ENCODE measurements at regions not wholly inside any gene's neighbourhood (a gene's known extent, or its start where the extent isn't known, plus 50 kb on each side); places are given as distances from the start of the nearest gene placed in this dataset.
"Not testable (repeated sequence)": the region's sequence is repeated elsewhere in the genome, so short reads cannot be mapped to it uniquely, and the experiment has no call there.

DNA sequence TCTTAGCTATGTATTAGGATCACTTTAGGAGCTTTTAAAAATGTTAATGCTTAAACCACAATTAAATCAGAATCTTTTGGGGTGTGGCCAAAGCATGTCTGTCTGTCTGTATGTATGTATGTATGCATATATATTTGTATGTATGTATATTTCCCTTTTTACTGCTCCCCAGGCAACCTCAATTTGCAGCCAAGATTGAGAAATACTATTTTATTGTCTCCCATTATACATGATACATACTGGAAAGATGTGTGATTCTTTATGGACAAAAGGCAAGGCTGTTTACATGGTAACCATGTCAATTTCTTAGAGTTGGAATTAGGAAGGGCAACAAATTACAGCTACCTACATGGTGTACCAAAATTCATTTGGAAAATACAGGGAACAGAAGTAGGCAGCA is 783.6 kb downstream of the ETS1 start:
- no peak for DNase-seq

- no peak for DNase-seq
Measured at GRCh38 chr11:127800989-127801688, 786.2 kb downstream of the ETS1 start.

GRCh38 chr11:127795326-127795725 is 792.0 kb downstream of the ETS1 start:
- DNase-seq = no peak

- DNase-seq = no peak
Measured at GRCh38 chr11:127791844-127792243, 791.3 kb upstream of the KIRREL3 start.

DNA sequence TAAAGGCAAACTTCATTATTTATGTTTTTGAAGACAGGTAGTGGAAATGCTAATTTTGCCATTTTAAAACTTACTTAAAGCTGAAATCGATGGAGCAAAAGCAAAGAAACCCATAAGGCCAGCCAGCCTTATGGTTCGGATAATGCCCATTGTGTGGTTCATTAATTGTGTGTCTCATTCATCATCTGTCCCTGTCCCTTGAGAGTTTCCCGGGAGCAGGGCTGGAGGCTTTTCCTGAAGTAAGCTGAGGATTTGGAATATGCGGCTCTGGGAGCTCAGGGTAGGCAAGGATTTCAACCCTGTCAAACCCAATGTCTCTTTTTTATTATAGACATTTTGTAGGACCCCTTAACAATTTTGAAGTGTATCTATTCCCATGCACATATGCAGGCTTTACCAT is 790.0 kb upstream of the KIRREL3 start:
- no peak for DNase-seq

DNA sequence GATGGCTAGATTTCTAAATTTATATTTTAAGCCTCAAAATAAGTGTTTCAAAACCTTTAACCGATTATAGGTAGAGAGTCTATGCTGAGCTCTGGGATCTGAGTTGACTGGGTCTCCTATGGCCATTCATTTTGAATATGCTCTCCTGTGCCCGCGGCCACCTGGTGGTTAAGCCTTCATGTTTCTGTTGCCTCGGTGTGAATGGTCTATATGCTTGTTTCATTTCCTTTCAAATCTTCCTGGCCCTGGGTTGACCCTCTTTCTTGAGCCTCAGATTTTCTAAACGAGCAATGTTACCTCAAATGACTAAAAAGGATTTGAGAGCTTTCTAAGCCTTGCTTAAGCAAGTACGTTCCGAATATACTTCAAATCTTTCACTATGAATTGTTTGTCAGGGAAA is 789.4 kb upstream of the KIRREL3 start:
- DNase-seq = peak; percentile 2

DNA sequence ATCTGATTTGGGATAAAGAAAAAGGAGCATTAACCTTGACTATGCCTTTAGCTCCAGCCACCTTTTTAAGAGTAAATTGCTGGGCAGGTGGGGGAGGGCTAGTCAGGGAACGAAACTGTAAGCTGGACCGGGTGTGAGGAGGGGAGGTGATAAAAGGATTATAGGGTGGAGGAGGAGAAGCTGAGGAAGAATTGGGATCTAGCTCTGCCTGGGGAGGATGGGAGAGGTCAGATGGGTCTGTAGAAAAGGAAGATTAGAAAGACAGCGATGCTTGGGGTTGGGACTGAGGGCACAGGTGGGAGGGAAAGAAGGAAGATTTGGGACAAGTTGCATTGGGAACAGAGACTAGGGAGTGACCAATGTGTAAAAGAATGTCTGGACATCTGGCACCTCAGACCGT is 772.4 kb upstream of the KIRREL3 start:
- DNase-seq = not testable (repeated sequence)

GRCh38 chr11:127768931-127769330 is 768.4 kb upstream of the KIRREL3 start:
- not testable (repeated sequence) for DNase-seq

DNA sequence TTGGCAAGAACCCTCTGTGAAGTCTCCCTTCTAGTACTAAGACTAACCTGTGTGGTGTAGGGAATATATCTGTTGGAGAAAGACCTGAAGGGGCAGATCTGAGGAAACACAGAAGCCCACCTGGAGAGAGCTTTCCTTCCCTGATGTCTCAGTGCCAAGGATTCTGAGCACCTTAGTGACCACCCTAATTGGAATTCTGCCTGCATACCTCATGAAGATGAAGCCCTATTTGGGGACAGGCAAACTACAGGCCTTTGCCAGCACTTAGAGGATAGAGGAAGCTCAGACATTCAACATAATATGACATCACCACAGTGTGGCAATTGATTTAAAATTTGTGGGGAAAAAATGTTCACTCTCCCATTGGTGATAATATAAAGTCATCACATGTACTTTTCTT is 766.2 kb upstream of the KIRREL3 start:
- no peak for DNase-seq

DNA sequence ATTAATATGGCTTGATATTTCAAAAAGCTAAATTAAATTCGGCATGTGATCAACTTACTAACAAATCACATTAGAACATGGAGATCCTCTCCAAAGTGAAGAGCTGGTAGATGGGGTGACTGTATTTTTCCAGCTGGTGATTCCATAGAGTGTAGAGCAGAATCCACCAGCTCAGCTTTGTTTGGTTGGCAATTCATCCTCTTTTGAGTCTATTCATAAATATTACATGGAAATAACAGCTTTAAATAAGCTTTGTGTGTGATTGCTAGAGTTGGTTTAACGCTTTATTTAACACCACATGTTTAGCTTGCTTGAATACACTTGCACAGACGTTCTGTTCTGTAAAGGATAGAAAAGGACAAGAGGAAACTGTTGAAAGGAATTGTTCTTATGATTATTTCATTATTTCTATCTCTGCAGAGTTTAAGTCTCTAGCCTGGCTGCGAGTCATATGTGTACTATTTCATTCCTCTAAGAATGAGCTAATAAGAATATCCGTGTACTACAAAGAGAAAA is 738.3 kb upstream of the KIRREL3 start:
- no peak for DNase-seq

DNA sequence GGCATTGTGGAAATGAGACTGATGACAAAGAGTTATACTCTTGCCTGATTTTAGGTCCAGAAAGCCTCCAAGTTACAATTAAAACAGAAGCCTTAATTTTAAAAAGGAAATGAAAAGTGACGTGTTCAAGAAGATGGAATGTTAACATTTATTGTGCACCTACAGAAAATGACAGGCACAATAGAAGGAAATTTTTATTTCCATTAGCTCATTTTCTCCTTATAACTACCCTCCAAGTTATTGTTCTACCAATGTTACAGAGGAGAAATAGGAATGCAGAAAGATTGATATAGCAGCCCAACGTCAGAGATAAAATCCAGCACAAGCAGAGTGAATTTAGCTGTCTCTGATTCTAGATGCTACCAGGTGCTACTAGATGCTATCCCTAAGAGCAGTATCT is 736.9 kb upstream of the KIRREL3 start:
- DNase-seq = no peak

- no peak for DNase-seq
Measured at GRCh38 chr11:127733552-127733951, 733.0 kb upstream of the KIRREL3 start.

GRCh38 chr11:127726367-127726766 is 725.8 kb upstream of the KIRREL3 start:
- no peak for DNase-seq

DNA sequence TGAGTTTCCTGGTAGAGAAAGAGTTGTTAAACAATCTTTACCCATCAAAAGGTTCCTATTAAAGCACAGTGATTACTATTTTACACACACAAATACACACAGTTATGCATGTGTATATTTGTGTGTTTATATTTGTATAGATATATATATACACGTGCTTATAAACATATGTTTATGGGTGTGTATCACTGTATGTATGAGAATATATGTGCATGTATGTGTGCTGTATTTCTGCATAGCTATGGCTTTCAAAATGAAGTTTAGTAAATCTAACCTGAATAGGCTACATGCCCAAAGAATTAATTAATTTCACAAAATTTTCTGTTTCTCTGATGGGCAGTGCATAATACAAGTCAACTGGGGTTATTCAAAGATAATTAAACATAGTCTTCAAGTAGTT is 723.1 kb upstream of the KIRREL3 start:
- no peak for DNase-seq

- no peak for DNase-seq
Measured at GRCh38 chr11:127713226-127713625, 712.7 kb upstream of the KIRREL3 start.

DNA sequence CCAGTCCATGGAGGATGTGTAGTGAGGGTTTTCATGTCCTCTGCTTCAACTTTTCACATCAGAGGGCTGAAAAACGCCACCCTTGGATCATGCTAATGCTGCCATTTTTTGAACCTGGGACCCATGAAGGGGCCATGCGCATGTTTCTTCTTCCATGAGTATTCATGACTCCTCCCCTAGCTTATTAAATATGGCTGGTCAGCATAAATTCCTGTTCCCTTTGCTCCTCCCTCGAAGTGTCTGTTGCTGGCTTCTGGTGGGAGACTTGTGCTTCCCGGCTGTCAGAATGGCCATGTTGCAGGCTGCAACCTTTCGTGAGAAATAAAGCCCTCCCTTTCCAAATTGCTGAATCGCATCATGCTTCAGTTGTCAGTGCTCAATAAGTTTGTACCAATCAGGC is 711.2 kb upstream of the KIRREL3 start:
- no peak for DNase-seq

DNA sequence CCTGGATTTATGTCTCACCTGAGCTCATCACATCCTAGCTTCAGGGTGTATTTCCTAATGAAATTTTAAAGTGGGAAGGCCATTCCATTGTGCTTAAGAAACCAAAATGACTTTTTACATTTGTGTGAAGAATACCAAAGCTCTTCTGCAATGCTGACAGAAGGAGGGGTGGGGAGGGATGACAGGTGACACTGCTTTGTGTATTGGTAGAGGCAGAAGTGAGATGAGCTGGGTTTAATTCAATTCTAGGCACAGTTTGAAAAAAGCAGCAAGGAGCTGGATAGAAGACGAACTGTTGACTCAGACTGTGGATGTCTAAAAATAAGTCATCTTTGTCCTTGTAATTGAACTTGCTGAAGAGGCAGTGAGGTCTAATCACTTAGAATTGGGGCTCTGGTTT is 710.3 kb upstream of the KIRREL3 start:
- DNase-seq = no peak

DNA sequence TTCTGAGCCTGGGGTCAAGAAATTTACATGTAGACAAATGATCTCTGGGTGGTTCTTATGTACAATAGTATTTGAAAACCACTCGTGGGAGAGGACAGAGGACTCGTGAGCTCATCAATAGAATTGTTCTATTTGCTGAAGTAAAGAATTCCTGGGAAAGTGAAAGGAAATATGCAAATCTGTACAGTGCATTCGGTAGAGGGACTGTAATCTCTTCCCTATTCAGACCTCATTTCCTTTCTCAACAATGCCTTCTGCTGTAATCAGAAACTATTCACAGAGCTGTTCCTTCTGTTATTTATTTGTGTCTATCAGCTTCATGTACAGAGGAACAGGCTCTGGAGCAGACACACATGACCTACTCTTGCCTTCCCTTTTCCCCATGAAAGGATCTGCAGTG is 709.4 kb upstream of the KIRREL3 start:
- no peak for DNase-seq

DNA sequence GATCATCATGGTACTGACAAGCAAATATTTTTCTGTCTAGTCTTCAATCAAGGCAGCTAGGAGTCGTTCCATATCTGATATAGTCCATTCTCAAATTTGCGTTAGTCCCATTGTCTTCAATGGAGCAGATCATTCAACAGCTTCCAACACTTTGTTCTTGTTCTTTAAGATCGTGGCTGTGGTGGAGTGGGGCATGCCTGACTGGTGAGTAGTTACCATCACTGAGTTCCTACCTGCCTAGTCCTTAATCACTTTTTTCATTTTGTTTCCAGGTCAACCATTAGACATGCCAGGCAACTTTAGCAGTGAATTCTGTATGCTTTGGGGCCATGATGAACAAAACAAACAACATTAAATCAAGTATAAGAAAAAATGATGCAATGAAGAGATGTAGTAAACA is 693.1 kb upstream of the KIRREL3 start:
- no peak for DNase-seq

GRCh38 chr11:127683321-127683720 is 682.8 kb upstream of the KIRREL3 start:
- DNase-seq = no peak

DNA sequence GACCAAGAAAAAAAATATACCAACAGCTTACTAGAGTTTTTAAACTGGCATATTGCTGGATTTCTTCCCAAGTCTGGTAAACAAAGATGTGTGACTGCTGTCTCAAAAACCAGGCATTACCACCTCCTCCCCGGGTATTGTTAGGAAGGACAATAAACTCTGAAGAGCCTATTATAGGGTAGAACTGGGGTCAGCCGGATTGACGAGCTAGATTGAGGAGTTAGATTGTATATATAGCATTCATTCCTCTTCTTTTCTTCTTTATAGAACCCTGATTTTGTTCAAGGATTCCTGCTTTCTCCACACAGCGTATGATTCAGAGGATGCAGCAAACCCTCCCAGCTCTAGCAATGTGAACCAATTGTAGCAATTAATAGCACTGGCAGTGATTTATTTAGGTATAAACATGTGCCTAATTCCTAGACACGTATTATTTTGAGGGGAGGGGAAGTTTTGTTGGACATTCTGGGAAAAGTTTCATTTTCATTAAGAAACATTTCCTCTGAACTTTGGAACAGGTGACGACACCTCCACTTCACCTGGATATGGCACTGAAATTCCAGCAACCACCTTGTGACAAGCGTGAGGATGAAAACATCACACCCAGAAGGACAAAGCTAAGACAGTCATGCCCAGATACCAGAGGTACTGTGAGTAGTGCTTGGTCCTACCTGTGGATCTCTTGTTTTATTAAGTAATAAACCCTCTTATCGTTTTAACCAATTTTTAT is 679.4 kb upstream of the KIRREL3 start:
- no peak for DNase-seq

DNA sequence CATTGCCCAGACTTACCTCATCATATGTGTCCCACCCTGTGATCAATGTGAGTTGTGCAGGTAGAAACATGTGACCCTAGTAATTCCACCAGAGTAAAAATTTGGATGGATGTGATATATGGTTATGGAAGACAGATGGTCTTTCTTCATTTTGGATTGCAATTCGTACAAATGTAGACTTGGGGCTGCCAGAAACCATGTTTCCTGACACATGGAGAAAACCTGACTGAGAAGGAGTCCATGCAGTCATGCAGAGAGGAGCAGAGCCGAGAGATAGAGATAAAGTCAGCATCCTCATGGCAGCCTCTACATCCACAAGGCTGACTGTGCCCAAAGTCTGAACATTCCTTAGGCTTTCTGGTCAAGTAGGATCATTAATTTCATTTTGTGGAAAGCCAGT is 678.1 kb upstream of the KIRREL3 start:
- DNase-seq = no peak

DNA sequence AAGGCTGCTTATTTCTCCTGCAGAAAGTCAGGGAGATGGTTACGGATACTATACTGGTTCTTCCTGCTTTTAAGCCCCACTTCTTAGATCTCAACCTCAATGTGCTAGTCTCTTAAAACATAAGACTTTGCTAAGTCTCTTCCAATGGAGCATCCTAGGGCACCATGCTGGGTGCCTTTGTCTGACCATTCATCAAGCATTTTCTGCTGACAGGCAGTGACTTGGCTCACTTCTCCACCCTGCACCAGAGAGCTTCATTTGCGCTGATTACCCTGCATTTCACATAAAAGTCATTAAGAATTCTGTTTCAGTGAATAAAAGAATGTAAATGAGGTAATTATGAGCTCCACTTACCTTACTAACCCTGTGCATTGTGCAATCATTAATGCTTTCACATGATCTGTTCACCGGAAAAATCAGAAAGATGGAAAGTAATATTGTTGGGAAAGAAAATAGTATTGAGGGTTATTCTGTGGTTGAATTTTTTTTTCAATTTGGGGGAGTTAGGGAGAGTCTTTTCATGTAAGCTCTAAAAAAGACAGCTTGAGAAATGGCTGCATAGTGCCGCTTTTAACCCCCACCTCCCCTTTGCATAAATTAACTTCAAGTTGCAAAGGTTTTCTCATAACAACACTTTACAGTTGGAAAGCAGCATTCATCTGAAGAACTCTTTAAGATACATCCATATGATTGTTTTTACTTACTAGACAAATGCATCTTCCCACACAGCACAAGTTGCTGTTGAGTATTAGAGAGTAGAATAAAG is 677.3 kb upstream of the KIRREL3 start:
- no peak for DNase-seq

GRCh38 chr11:127675581-127675980 is 675.0 kb upstream of the KIRREL3 start:
- peak; percentile 11 for DNase-seq
